AG04450 (cell line): ENCODE measurements at regions not wholly inside any gene's neighbourhood (a gene's known extent, or its start where the extent isn't known, plus 50 kb on each side); places are given as distances from the start of the nearest gene placed in this dataset.

ENCODE experiments used
- CTCF ChIA-PET: fragments of 300-600, 350-600 bp; formaldehyde crosslinking; extraction: SDS; loops from one replicate; lab custom pipeline; 2022; ENCODE audit warnings: antibody characterized with exemption, inconsistent platforms; lab: Charles Lee
- POLR2A ChIA-PET: fragments of 350-600 bp; formaldehyde crosslinking; extraction: SDS; loops from one replicate; lab custom pipeline; 2021; ENCODE audit warnings: antibody characterized with exemption, inconsistent platforms; lab: Yijun Ruan, JAX
- DNase-seq: peaks from one replicate; pipeline ENCODE4 v3.0.0-alpha.2; 2011; ENCODE audit warnings: low read depth, low spot score
- H3K27ac ChIP-seq: one replicate; pipeline ENCODE4 v1.5.1; 2012; ENCODE audit warnings: low read depth, low read length, control low read depth
- H3K27me3 ChIP-seq: one replicate; pipeline ENCODE4 v1.6.0; 2012; ENCODE audit warnings: low read length; ENCODE audit not compliant: control insufficient read depth, insufficient read depth
- H3K4me3 ChIP-seq: 2 replicates; pipeline ENCODE4 v1.5.1; 2011; ENCODE audit warnings: mild to moderate bottlenecking, low read depth, low read length, control low read depth
- H3K9me3 ChIP-seq: 2 replicates; pipeline ENCODE4 v1.5.1; 2012; ENCODE audit warnings: low read length; ENCODE audit not compliant: control insufficient read depth, insufficient read depth
- CTCF ChIP-seq: IDR thresholded peaks from 2 replicates; pipeline ENCODE4 v1.5.1; 2011; ENCODE audit warnings: low read depth, low read length, control low read depth, inconsistent platforms

- no peak overlapping the region for H3K27ac ChIP-seq
- no peak for TF ChIP-seq CTCF
- no peak overlapping the region for H3K4me3 ChIP-seq
- no peaks in the 10 kb centered on the region for H3K9me3 ChIP-seq
- CTCF ChIA-PET, result no interaction called here
- POLR2A ChIA-PET, result interaction anchor here (0.6 kb wide), 1 partner anchor 40 kb away, joined by 6 read pairs; no protein-coding TSS in a partner anchor
- no peak for DNase-seq
- no peaks in the 10 kb centered on the region for H3K27me3 ChIP-seq
Measured at GRCh38 chrX:10045327-10046000, 78.3 kb downstream of the CLDN34 start.

- Histone ChIP-seq H3K4me3 (no peak overlapping the region), H3K27me3 (no peaks in the 10 kb centered on the region), H3K9me3 (no peaks in the 10 kb centered on the region), H3K27ac (no peak overlapping the region)
- ChIA-PET POLR2A (no interaction called here), CTCF (interaction anchor here (1.3 kb wide), 1 partner anchor 73 kb away, joined by 5 read pairs; no protein-coding TSS in a partner anchor)
- no peak for DNase-seq
- TF ChIP-seq CTCF, result no peak
Measured at GRCh38 chrX:10047133-10047532, 80.0 kb downstream of the CLDN34 start.

GRCh38 chrX:10047631-10048030 lies 80.5 kb downstream of the CLDN34 start:
- POLR2A ChIA-PET, result no interaction called here
- H3K27me3 ChIP-seq, result no peaks in the 10 kb centered on the region
- H3K27ac ChIP-seq, result no peak overlapping the region
- no peak for TF ChIP-seq CTCF
- DNase-seq, result no peak
- H3K9me3 ChIP-seq, result no peaks in the 10 kb centered on the region
- H3K4me3 ChIP-seq, result no peak overlapping the region
- CTCF ChIA-PET, result no interaction called here

- no peak overlapping the region for H3K4me3 ChIP-seq
- H3K9me3 ChIP-seq, result no peaks in the 10 kb centered on the region
- POLR2A ChIA-PET, result no interaction called here
- TF ChIP-seq CTCF, result no peak
- DNase-seq, result no peak
- H3K27ac ChIP-seq, result no peak overlapping the region
- H3K27me3 ChIP-seq, result no peaks in the 10 kb centered on the region
- CTCF ChIA-PET, result no interaction called here
Measured at GRCh38 chrX:10048076-10048475, 80.9 kb downstream of the CLDN34 start.

- no peak overlapping the region for H3K4me3 ChIP-seq
- DNase-seq, result no peak
- TF ChIP-seq CTCF, result no peak
- H3K27me3 ChIP-seq, result no peaks in the 10 kb centered on the region
- ChIA-PET CTCF (interaction anchor here (1.4 kb wide), 1 partner anchor 71 kb away, joined by 3 read pairs; no protein-coding TSS in a partner anchor), POLR2A (no interaction called here)
- H3K27ac ChIP-seq, result no peak overlapping the region
- H3K9me3 ChIP-seq, result no peaks in the 10 kb centered on the region
Measured at GRCh38 chrX:10048707-10049106, 81.5 kb downstream of the CLDN34 start.
